ENCODE measurements at regions not wholly inside any gene's neighbourhood (a gene's known extent, or its start where the extent isn't known, plus 50 kb on each side); places are given as distances from the start of the nearest gene placed in this dataset.

- no peak for DNase-seq
These were observed 281.9 kb downstream of the DRD1 start for GRCh38 chr5:175162036-175162435.

GRCh38 chr5:175159956-175160355 is 284.0 kb downstream of the DRD1 start:
- no peak for DNase-seq

GRCh38 chr5:175148636-175149172 is 295.3 kb downstream of the DRD1 start:
- no peak for DNase-seq

- no peak for DNase-seq
These were observed 297.2 kb downstream of the DRD1 start for GRCh38 chr5:175146733-175147132.

GRCh38 chr5:175141421-175141820 is 302.6 kb downstream of the DRD1 start:
- no peak for DNase-seq

- DNase-seq: peak; percentile 1
These were observed 310.8 kb downstream of the DRD1 start for GRCh38 chr5:175133185-175133584.

- no peak for DNase-seq
These were observed 312.6 kb downstream of the DRD1 start for GRCh38 chr5:175131432-175131831.

- DNase-seq: no peak
These were observed 314.4 kb downstream of the DRD1 start for GRCh38 chr5:175129619-175130018.

- no peak for DNase-seq
These were observed 314.9 kb downstream of the DRD1 start for GRCh38 chr5:175129121-175129520.

- DNase-seq: no peak
These were observed 319.2 kb downstream of the DRD1 start for GRCh38 chr5:175124821-175125220.

GRCh38 chr5:175124251-175124813 is 319.6 kb downstream of the DRD1 start:
- DNase-seq: no peak

GRCh38 chr5:175123542-175123941 is 320.4 kb downstream of the DRD1 start:
- DNase-seq: no peak

- DNase-seq: no peak
These were observed 322.5 kb downstream of the DRD1 start for GRCh38 chr5:175121457-175121856.

GRCh38 chr5:175120412-175120811 is 323.6 kb downstream of the DRD1 start:
- DNase-seq: no peak

- DNase-seq: no peak
These were observed 325.2 kb downstream of the DRD1 start for GRCh38 chr5:175118700-175119309.

- DNase-seq: no peak
These were observed 327.4 kb downstream of the DRD1 start for GRCh38 chr5:175116466-175117048.

- DNase-seq: no peak
These were observed 328.2 kb downstream of the DRD1 start for GRCh38 chr5:175115831-175116230.

- no peak for DNase-seq
These were observed 330.0 kb downstream of the DRD1 start for GRCh38 chr5:175113947-175114346.

GRCh38 chr5:175109058-175109755 is 334.8 kb downstream of the DRD1 start:
- DNase-seq: no peak

- DNase-seq: no peak
These were observed 336.1 kb downstream of the DRD1 start for GRCh38 chr5:175107865-175108264.

- DNase-seq: no peak
These were observed 336.9 kb downstream of the DRD1 start for GRCh38 chr5:175107028-175107588.

GRCh38 chr5:175104677-175105076 is 339.3 kb downstream of the DRD1 start:
- DNase-seq: no peak

GRCh38 chr5:175103746-175104145 is 340.2 kb downstream of the DRD1 start:
- DNase-seq: no peak

- no peak for DNase-seq
These were observed 341.3 kb downstream of the DRD1 start for GRCh38 chr5:175102717-175103116.

Data from fibroblast of upper back skin (primary cell).